Spleen (tissue), 11 donors: ENCODE measurements at regions not wholly inside any gene's neighbourhood (a gene's known extent, or its start where the extent isn't known, plus 50 kb on each side); places are given as distances from the start of the nearest gene placed in this dataset.

Source experiments
- DNase-seq: peaks from one replicate; pipeline ENCODE4 v3.0.0-alpha.2; 2020
- H3K27ac ChIP-seq, 8 donors: fragments of 200-600 bp; sonication (generic) in 7 of 8; 1 replicate in 4 of 8; 2 replicates in 4 of 8; pipeline versions ENCODE4 v1.5.0 to v1.8.0; 2016 to 2021; ENCODE audit warnings: inconsistent platforms in 4 of 8, mild to moderate bottlenecking in 4 of 8, moderate library complexity in 1 of 8
- H3K27me3 ChIP-seq, 7 donors: fragments of 200-600 bp; sonication (generic) in 6 of 7; replicated peaks in 1 of 7; 1 replicate in 4 of 7; 2 replicates in 3 of 7; pipeline versions ENCODE4 v1.5.0 to v1.8.0; 2016 to 2021; ENCODE audit warnings: inconsistent platforms in 3 of 7, mild to moderate bottlenecking in 1 of 7
- H3K36me3 ChIP-seq, 6 donors: fragments of 200-600 bp; sonication (generic) in 5 of 6; 1 replicate in 4 of 6; 2 replicates in 2 of 6; pipeline versions ENCODE4 v1.5.0 to v1.8.0; 2016 to 2021; ENCODE audit warnings: inconsistent platforms in 2 of 6
- H3K4me1 ChIP-seq, 6 donors: fragments of 200-600 bp; sonication (generic) in 5 of 6; 1 replicate in 3 of 6; 2 replicates in 3 of 6; pipeline versions ENCODE4 v1.5.0 to v1.8.0; 2016 to 2021; ENCODE audit warnings: inconsistent platforms in 3 of 6
- H3K4me3 ChIP-seq, 8 donors: fragments of 200-600 bp; sonication (generic) in 7 of 8; 1 replicate in 4 of 8; 2 replicates in 4 of 8; pipeline versions ENCODE4 v1.5.0 to v1.8.0; 2016 to 2021; ENCODE audit warnings: inconsistent platforms in 4 of 8, mild to moderate bottlenecking in 4 of 8, moderate library complexity in 2 of 8
- H3K9me3 ChIP-seq, 8 donors: fragments of 200-600 bp; sonication (generic) in 7 of 8; 1 replicate in 4 of 8; 2 replicates in 4 of 8; pipeline versions ENCODE4 v1.5.0 to v1.8.0; 2016 to 2021; ENCODE audit warnings: inconsistent platforms in 4 of 8
- POLR2A ChIP-seq, 3 donors: fragments of 450-650 bp; IDR thresholded peaks; one replicate each; pipeline ENCODE4 v1.5.1; 2017; ENCODE audit warnings: antibody characterized with exemption in 3 of 3, mild to moderate bottlenecking in 1 of 3
- POLR2AphosphoS5 ChIP-seq, 3 donors: sonication (generic); formaldehyde crosslinking; IDR thresholded peaks; one replicate each; pipeline ENCODE4 v1.5.1; 2017; ENCODE audit warnings: antibody characterized with exemption in 3 of 3
- WGBS, 5 donors: extraction: QIAGEN DNeasy Blood & Tissue Kit in 3 of 5; methylation state at CpG; one replicate each; pipeline versions ENCODE4 v1.1.5 to v1.1.7; 2013 to 2018; 5-methylcytosine and 5-hydroxymethylcytosine counted together
- intact Hi-C: fragments of 100-400 bp; cut with DNase I; formaldehyde crosslinking; loops from one replicate; pipeline ENCODE4 v1.15.0; 2023; ENCODE audit warnings: low total_unique reads
- TF ChIP-seq, protein P1 (sequence below), 11 experiments: fragments of 200-600 bp in 7 of 11; fragments of 450-650 bp in 4 of 11; sonication (generic) in 4 of 11; IDR thresholded peaks in 8 of 11; conservative IDR thresholded peaks in 3 of 11; 1 replicate in 7 of 11; 2 replicates in 4 of 11; pipeline versions ENCODE4 v1.4.0 to v1.8.0; 2016 to 2021; ENCODE audit warnings: antibody characterized with exemption in 11 of 11, inconsistent platforms in 4 of 11, mild to moderate bottlenecking in 1 of 11
- donor health status: healthy with polysubstance abuse.
- donor health status: DM: no; HTN: no; CAD: no; lungs with moderate emphysema.
- donor health status: DM: no; HTN: no; CAD: no.
- donor health status: Bipolar disorder and iron deficiency.
- donor health status: healthy.
- donor health status: DM: no; HTN: no; CAD: no.
- donor health status: DM: yes; HTN: yes; CAD: no.

DNA sequence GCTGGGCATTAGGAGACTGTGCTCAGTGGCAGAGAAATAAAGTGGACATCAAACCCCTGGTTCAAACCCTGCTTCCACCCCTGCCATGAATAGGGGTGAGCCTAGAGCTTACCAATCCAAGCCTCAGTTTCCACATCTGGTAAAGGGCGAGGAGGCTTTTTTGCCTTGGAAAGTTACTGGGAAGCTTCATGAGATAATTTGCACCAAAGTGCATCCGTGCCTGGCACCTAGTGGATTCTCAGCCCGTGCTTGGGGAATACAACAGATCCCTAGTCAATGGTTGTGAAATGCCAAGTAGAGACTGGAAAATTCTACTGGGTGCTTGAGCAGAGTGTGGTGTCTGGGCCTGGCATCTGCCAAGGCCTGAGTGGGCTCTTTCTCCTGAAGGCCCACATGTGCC lies 158.7 kb upstream of the ZMIZ1 start:
- TF ChIP-seq, protein P1, sequence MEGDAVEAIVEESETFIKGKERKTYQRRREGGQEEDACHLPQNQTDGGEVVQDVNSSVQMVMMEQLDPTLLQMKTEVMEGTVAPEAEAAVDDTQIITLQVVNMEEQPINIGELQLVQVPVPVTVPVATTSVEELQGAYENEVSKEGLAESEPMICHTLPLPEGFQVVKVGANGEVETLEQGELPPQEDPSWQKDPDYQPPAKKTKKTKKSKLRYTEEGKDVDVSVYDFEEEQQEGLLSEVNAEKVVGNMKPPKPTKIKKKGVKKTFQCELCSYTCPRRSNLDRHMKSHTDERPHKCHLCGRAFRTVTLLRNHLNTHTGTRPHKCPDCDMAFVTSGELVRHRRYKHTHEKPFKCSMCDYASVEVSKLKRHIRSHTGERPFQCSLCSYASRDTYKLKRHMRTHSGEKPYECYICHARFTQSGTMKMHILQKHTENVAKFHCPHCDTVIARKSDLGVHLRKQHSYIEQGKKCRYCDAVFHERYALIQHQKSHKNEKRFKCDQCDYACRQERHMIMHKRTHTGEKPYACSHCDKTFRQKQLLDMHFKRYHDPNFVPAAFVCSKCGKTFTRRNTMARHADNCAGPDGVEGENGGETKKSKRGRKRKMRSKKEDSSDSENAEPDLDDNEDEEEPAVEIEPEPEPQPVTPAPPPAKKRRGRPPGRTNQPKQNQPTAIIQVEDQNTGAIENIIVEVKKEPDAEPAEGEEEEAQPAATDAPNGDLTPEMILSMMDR (IDR thresholded peaks at IDR 0.05 in 8 of 11, conservative IDR thresholded peaks at IDR 0.05 in 3 of 11), result no peak
- TF ChIP-seq POLR2A (IDR thresholded peaks at IDR 0.05) (no peak), POLR2AphosphoS5 (IDR thresholded peaks at IDR 0.05) (no peak)
- no peaks in the 10 kb centered on the region for H3K9me3 ChIP-seq
- H3K4me1 ChIP-seq, result peaks cover 0 to 39% (median 7%) of the 10 kb centered on the region in 6 donors
- no peak overlapping the region for H3K27ac ChIP-seq
- H3K4me3 ChIP-seq, result no peak overlapping the region
- intact Hi-C loops, result no loop called here
- DNase-seq, result peak; percentile 40
- no peaks in the 10 kb centered on the region for H3K36me3 ChIP-seq
- WGBS, 5 donors, result 90 to 93% (median 91%) methylated on average over 3 of the region's 3 CpGs
- H3K27me3 ChIP-seq, result no peaks in the 10 kb centered on the region

GRCh38 chr10:78910476-78910875 lies 158.3 kb upstream of the ZMIZ1 start:
- WGBS, 5 donors, result 83 to 98% (median 94%) methylated on average over 2 of the region's 2 CpGs
- Histone ChIP-seq H3K4me3 (no peak overlapping the region), H3K9me3 (no peaks in the 10 kb centered on the region), H3K4me1 (peaks cover 0 to 43% (median 9%) of the 10 kb centered on the region in 6 donors), H3K27me3 (no peaks in the 10 kb centered on the region), H3K36me3 (no peaks in the 10 kb centered on the region), H3K27ac (no peak overlapping the region)
- intact Hi-C loops, result no loop called here
- TF ChIP-seq, protein P1 (IDR thresholded peaks at IDR 0.05 in 8 of 11, conservative IDR thresholded peaks at IDR 0.05 in 3 of 11), result no peak
- TF ChIP-seq POLR2AphosphoS5 (IDR thresholded peaks at IDR 0.05) (no peak), POLR2A (IDR thresholded peaks at IDR 0.05) (no peak)
- DNase-seq, result no peak

DNA sequence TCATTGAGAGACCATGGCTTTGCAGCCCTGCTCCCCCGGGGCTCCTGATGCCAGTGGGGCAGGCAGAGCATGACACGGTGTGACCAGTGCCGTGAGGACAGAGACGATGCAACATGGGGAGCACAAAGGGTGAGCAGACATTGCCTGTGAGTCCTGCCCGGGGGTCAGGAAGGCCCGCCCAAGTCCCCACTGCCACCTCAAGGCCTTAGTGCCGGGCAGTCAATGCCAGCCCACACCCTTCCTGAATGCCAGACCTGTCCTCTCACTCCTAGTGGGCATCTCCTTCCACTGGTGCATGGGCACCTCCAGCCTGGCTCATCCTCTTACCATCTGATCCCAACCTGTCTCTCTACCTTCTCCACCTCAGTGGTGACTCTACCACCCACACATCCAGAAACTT lies 157.9 kb upstream of the ZMIZ1 start:
- WGBS, 5 donors, result 76 to 96% (median 85%) methylated on average over 4 to 7 of the region's 7 CpGs
- no peak for TF ChIP-seq POLR2A (IDR thresholded peaks at IDR 0.05)
- TF ChIP-seq, protein P1 (IDR thresholded peaks at IDR 0.05 in 8 of 11, conservative IDR thresholded peaks at IDR 0.05 in 3 of 11), result no peak
- no peak for TF ChIP-seq POLR2AphosphoS5 (IDR thresholded peaks at IDR 0.05)
- H3K27me3 ChIP-seq, result no peaks in the 10 kb centered on the region
- H3K4me1 ChIP-seq, result peaks cover 0 to 48% (median 9%) of the 10 kb centered on the region in 6 donors
- H3K4me3 ChIP-seq, result no peak overlapping the region
- peak; percentile 66 for DNase-seq
- H3K27ac ChIP-seq, result no peak overlapping the region
- intact Hi-C loops, result no loop called here
- H3K36me3 ChIP-seq, result no peaks in the 10 kb centered on the region
- no peaks in the 10 kb centered on the region for H3K9me3 ChIP-seq

- Histone ChIP-seq H3K4me1 (peaks cover 0 to 56% (median 10%) of the 10 kb centered on the region in 6 donors), H3K27ac (no peak overlapping the region), H3K9me3 (no peaks in the 10 kb centered on the region), H3K4me3 (no peak overlapping the region), H3K36me3 (no peaks in the 10 kb centered on the region), H3K27me3 (no peaks in the 10 kb centered on the region)
- intact Hi-C loops, result no loop called here
- peak; percentile 66 for DNase-seq
- 63 to 71% (median 69%) methylated on average over 9 to 10 of the region's 10 CpGs for WGBS, 5 donors
- TF ChIP-seq POLR2AphosphoS5 (IDR thresholded peaks at IDR 0.05) (no peak), POLR2A (IDR thresholded peaks at IDR 0.05) (no peak)
- TF ChIP-seq, protein P1 (IDR thresholded peaks at IDR 0.05 in 8 of 11, conservative IDR thresholded peaks at IDR 0.05 in 3 of 11), result no peak
Observed at GRCh38 chr10:78911533-78912340, 157.0 kb upstream of the ZMIZ1 start.
